K562 (cell line): ENCODE measurements at regions not wholly inside any gene's neighbourhood (a gene's known extent, or its start where the extent isn't known, plus 50 kb on each side); places are given as distances from the start of the nearest gene placed in this dataset.

Experiments
- ADNP ChIP-seq: fragments of 200-800 bp; sonication (Bioruptor generic); IDR thresholded peaks from 2 replicates; pipeline ENCODE4 v1.6.1; 2016; ENCODE audit warnings: missing genetic modification characterization, missing compliant biosample characterization
- DMBX1 ChIP-seq: fragments of 250-450 bp; sonication (Bioruptor Pico); IDR thresholded peaks from 2 replicates; pipeline ENCODE4 v1.8.0; 2022; ENCODE audit warnings: inconsistent platforms, mild to moderate bottlenecking, moderate library complexity, borderline replicate concordance
- FOS ChIP-seq: IDR thresholded peaks from 3 replicates; pipeline ENCODE4 v1.6.1; 2011; ENCODE audit not compliant: insufficient read length; ENCODE audit errors: extremely low read depth
- FOXM1 ChIP-seq, 2 experiments: fragments of 450-650 bp in 1 of 2; sonication (generic) in 1 of 2; formaldehyde crosslinking in 1 of 2; IDR thresholded peaks; 2 replicates each; pipeline versions ENCODE4 v1.6.1 to v1.9.0; 2017 to 2022; ENCODE audit warnings: low read depth in 2 of 2, mild to moderate bottlenecking in 2 of 2, missing genetic modification reagents in 1 of 2, moderate library complexity in 1 of 2
- HDAC2 ChIP-seq: fragments of 450-650 bp; IDR thresholded peaks from 2 replicates; pipeline ENCODE4 v1.6.1; 2016; ENCODE audit warnings: mild to moderate bottlenecking
- KAT7 ChIP-seq: sonication (generic); formaldehyde crosslinking; IDR thresholded peaks from 2 replicates; pipeline ENCODE4 v1.8.0; 2022; ENCODE audit warnings: missing genetic modification reagents, mild to moderate bottlenecking, borderline replicate concordance
- NR2C2 ChIP-seq, 2 experiments: fragments of 200-800 bp in 1 of 2; sonication (Bioruptor generic) in 1 of 2; sonication (generic) in 1 of 2; formaldehyde crosslinking in 1 of 2; IDR thresholded peaks; 2 replicates each; pipeline versions ENCODE4 v1.6.1 to v1.8.0; 2016 to 2022; ENCODE audit warnings: mild to moderate bottlenecking in 1 of 2, missing compliant biosample characterization in 1 of 2, missing genetic modification characterization in 1 of 2, missing genetic modification reagents in 1 of 2
- RAD51 ChIP-seq: fragments of 450-650 bp; IDR thresholded peaks from 2 replicates; pipeline ENCODE4 v1.7.1; 2016; ENCODE audit warnings: low read depth, mild to moderate bottlenecking, borderline replicate concordance
- SRSF1 ChIP-seq: fragments of 200-400 bp; formaldehyde crosslinking; IDR thresholded peaks from 2 replicates; pipeline ENCODE4 v1.6.1; 2017; ENCODE audit warnings: mild to moderate bottlenecking, low read depth, low read length, moderate library complexity
- TAF9B ChIP-seq: fragments of 450-650 bp; IDR thresholded peaks from 2 replicates; pipeline ENCODE4 v1.6.1; 2018; ENCODE audit warnings: mild to moderate bottlenecking; ENCODE audit not compliant: partially characterized antibody
- TEAD4 ChIP-seq, 2 experiments: sonication (generic) in 1 of 2; formaldehyde crosslinking in 1 of 2; IDR thresholded peaks; 2 replicates each; pipeline versions ENCODE4 v1.6.1 to v1.8.0; 2012 to 2022; ENCODE audit warnings: borderline replicate concordance in 1 of 2, inconsistent platforms in 1 of 2, low read length in 1 of 2, mild to moderate bottlenecking in 1 of 2, missing genetic modification reagents in 1 of 2
- YY1 ChIP-seq, 3 experiments: IDR thresholded peaks; 2 replicates each; pipeline ENCODE4 v1.6.1; 2011; ENCODE audit warnings: low read length in 2 of 3, mild to moderate bottlenecking in 2 of 3, moderate library complexity in 2 of 3, borderline replicate concordance in 1 of 3, control low read depth in 1 of 3, low read depth in 1 of 3; ENCODE audit not compliant: insufficient read depth in 3 of 3, insufficient replicate concordance in 2 of 3, control insufficient read depth in 1 of 3, insufficient read length in 1 of 3; ENCODE audit errors: extremely low read depth in 1 of 3
- ZBTB7A ChIP-seq: IDR thresholded peaks from 2 replicates; pipeline ENCODE4 v1.6.1; 2011; ENCODE audit warnings: low read depth, mild to moderate bottlenecking, low read length, moderate library complexity, borderline replicate concordance; ENCODE audit not compliant: control insufficient read depth
- TF ChIP-seq, protein P1 (sequence below): fragments of 250-450 bp; sonication (Bioruptor Pico); IDR thresholded peaks from 2 replicates; pipeline ENCODE4 v1.4.0; 2020
- TF ChIP-seq, protein P2 (sequence below): fragments of 200-800 bp; sonication (Bioruptor generic); IDR thresholded peaks from 2 replicates; pipeline ENCODE4 v1.6.1; 2017; ENCODE audit warnings: missing genetic modification characterization, missing compliant biosample characterization
- TF ChIP-seq, protein P3 (sequence below): fragments of 250-450 bp; sonication (Bioruptor Pico); IDR thresholded peaks from 2 replicates; pipeline ENCODE4 v1.4.0; 2020

DNA sequence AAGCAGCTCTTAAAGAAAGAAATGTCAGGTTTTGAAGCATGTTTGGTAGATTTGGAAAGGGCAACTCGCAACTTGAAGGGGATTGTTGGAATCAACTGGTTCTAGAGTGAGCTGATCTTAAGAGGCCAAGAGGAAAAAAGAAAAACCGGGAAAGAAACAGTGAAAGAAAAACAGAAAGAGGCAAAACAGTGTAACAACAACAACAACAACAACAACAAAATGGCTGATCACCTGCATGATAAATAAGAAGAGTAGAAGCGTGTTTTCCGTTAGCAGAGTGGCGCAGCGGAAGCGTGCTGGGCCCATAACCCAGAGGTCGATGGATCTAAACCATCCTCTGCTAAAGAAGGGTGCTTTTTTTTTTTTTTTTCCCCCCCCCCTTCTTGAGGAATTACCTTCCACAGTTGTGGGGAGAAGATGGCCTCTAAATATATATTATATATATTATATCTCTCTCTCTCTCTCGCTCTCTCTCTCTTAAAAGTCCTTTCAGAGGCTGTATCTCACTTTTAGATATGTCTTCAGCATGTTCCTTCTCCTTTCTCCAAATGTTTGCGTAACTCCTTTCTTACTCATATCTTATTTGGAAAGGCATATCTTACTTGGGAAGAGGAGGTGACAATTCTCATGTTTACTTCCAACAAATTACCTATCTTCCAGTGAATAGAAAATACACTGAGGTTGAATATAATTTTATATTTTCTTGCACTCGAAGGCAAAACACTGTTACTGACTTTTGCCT, 134.4 kb downstream of the OR2B2 start (continued):
- TF ChIP-seq, protein P1, sequence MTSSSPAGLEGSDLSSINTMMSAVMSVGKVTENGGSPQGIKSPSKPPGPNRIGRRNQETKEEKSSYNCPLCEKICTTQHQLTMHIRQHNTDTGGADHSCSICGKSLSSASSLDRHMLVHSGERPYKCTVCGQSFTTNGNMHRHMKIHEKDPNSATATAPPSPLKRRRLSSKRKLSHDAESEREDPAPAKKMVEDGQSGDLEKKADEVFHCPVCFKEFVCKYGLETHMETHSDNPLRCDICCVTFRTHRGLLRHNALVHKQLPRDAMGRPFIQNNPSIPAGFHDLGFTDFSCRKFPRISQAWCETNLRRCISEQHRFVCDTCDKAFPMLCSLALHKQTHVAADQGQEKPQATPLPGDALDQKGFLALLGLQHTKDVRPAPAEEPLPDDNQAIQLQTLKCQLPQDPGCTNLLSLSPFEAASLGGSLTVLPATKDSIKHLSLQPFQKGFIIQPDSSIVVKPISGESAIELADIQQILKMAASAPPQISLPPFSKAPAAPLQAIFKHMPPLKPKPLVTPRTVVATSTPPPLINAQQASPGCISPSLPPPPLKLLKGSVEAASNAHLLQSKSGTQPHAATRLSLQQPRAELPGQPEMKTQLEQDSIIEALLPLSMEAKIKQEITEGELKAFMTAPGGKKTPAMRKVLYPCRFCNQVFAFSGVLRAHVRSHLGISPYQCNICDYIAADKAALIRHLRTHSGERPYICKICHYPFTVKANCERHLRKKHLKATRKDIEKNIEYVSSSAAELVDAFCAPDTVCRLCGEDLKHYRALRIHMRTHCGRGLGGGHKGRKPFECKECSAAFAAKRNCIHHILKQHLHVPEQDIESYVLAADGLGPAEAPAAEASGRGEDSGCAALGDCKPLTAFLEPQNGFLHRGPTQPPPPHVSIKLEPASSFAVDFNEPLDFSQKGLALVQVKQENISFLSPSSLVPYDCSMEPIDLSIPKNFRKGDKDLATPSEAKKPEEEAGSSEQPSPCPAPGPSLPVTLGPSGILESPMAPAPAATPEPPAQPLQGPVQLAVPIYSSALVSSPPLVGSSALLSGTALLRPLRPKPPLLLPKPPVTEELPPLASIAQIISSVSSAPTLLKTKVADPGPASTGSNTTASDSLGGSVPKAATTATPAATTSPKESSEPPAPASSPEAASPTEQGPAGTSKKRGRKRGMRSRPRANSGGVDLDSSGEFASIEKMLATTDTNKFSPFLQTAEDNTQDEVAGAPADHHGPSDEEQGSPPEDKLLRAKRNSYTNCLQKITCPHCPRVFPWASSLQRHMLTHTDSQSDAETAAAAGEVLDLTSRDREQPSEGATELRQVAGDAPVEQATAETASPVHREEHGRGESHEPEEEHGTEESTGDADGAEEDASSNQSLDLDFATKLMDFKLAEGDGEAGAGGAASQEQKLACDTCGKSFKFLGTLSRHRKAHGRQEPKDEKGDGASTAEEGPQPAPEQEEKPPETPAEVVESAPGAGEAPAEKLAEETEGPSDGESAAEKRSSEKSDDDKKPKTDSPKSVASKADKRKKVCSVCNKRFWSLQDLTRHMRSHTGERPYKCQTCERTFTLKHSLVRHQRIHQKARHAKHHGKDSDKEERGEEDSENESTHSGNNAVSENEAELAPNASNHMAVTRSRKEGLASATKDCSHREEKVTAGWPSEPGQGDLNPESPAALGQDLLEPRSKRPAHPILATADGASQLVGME (CRISPR knock-in tag): no peak
- TF ChIP-seq NR2C2 (CRISPR knock-in tag; IDR thresholded peaks at IDR 0.05): no peak
- TF ChIP-seq NR2C2 (tag; IDR thresholded peaks at IDR 0.05): peak; percentile 51; the same call in 1 of the 2 replicates
- TF ChIP-seq, protein P2, sequence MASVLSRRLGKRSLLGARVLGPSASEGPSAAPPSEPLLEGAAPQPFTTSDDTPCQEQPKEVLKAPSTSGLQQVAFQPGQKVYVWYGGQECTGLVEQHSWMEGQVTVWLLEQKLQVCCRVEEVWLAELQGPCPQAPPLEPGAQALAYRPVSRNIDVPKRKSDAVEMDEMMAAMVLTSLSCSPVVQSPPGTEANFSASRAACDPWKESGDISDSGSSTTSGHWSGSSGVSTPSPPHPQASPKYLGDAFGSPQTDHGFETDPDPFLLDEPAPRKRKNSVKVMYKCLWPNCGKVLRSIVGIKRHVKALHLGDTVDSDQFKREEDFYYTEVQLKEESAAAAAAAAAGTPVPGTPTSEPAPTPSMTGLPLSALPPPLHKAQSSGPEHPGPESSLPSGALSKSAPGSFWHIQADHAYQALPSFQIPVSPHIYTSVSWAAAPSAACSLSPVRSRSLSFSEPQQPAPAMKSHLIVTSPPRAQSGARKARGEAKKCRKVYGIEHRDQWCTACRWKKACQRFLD: peak; percentile 55; the same call in 1 of the 2 replicates
- peak; percentile 51; the same call in 1 of the 2 replicates for TF ChIP-seq HDAC2
- TF ChIP-seq SRSF1: no peak
- peak; percentile 43; the same call in 1 of the 2 replicates for TF ChIP-seq DMBX1 (CRISPR knock-in tag)
- TF ChIP-seq FOS: peak; percentile 6
- TF ChIP-seq, protein P3, sequence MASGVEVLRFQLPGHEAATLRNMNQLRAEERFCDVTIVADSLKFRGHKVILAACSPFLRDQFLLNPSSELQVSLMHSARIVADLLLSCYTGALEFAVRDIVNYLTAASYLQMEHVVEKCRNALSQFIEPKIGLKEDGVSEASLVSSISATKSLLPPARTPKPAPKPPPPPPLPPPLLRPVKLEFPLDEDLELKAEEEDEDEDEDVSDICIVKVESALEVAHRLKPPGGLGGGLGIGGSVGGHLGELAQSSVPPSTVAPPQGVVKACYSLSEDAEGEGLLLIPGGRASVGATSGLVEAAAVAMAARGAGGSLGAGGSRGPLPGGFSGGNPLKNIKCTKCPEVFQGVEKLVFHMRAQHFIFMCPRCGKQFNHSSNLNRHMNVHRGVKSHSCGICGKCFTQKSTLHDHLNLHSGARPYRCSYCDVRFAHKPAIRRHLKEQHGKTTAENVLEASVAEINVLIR: no peak
- TF ChIP-seq RAD51: 0 out of 2 replicates have a peak, but pooled peaks have one; percentile 10
- no peak for TF ChIP-seq ZBTB7A
- peak; percentile 68 for TF ChIP-seq TEAD4 (IDR thresholded peaks at IDR 0.05; ENCODE audit: low read length)
- no peak for TF ChIP-seq TEAD4 (CRISPR knock-in tag; IDR thresholded peaks at IDR 0.05; ENCODE audit: borderline replicate concordance)
- TF ChIP-seq YY1 (IDR thresholded peaks at IDR 0.05; ENCODE audit: borderline replicate concordance in 1 of 3, control insufficient read depth in 1 of 3, extremely low read depth in 1 of 3, insufficient read depth in 3 of 3, insufficient read length in 1 of 3, insufficient replicate concordance in 2 of 3, low read depth in 1 of 3, low read length in 2 of 3): peak; percentile 44 to 92 (median 83)
- peak; percentile 28; the same call in 1 of the 2 replicates for TF ChIP-seq FOXM1 (IDR thresholded peaks at IDR 0.05; ENCODE audit: low read depth)
- TF ChIP-seq FOXM1 (CRISPR knock-in tag; IDR thresholded peaks at IDR 0.05; ENCODE audit: low read depth): no peak
- no peak for TF ChIP-seq KAT7
- TF ChIP-seq ADNP (tag): peak; percentile 90
- peak; percentile 10 for TF ChIP-seq TAF9B
